OCI-LY7 (cell line): ENCODE measurements at regions not wholly inside any gene's neighbourhood (a gene's known extent, or its start where the extent isn't known, plus 50 kb on each side); places are given as distances from the start of the nearest gene placed in this dataset.

Experiments used
- BruUV-seq: library from RNA; stranded (reverse); fragments of 400-500 nt; replicated peaks from 2 replicates; lab custom pipeline; 2021; lab: Mats Ljungman, UMichigan
- CTCF ChIA-PET: fragments of 300-600 bp; sonication (Branson Sonifier 250); formaldehyde crosslinking; loops from one replicate; lab custom pipeline; 2022; ENCODE audit warnings: antibody characterized with exemption; ENCODE audit not compliant: unreplicated experiment; lab: Charles Lee
- POLR2A ChIA-PET: fragments of 300-600 bp; sonication (Branson Sonifier 250); formaldehyde crosslinking; loops from one replicate; lab custom pipeline; 2022; ENCODE audit warnings: antibody characterized with exemption; lab: Charles Lee
- DNase-seq: peaks from one replicate; pipeline ENCODE4 v3.0.0-alpha.2; 2015; ENCODE audit warnings: low spot score
- H2AFZ ChIP-seq: fragments of 200-600 bp; sonication (generic), shearing (Covaris generic); 2 replicates; pipeline ENCODE4 v1.6.1; 2014; ENCODE audit warnings: mild to moderate bottlenecking, antibody characterized with exemption, low read length, moderate library complexity
- H3K27ac ChIP-seq: fragments of 200-600 bp; sonication (generic); 2 replicates; pipeline ENCODE4 v1.5.1; 2014; ENCODE audit warnings: mixed run types, low read depth, mild to moderate bottlenecking, moderate library complexity, low read length, inconsistent platforms; ENCODE audit not compliant: poor library complexity, severe bottlenecking
- H3K36me3 ChIP-seq: fragments of 200-600 bp; sonication (generic); 2 replicates; pipeline ENCODE4 v1.6.1; 2014; ENCODE audit warnings: mild to moderate bottlenecking, antibody characterized with exemption, low read length, moderate library complexity, mixed read lengths; ENCODE audit not compliant: insufficient read depth
- H3K4me1 ChIP-seq: fragments of 200-600 bp; sonication (generic); 2 replicates; pipeline ENCODE4 v1.5.1; 2014; ENCODE audit warnings: mild to moderate bottlenecking, low read length; ENCODE audit not compliant: insufficient read depth, poor library complexity, severe bottlenecking
- H3K4me2 ChIP-seq: fragments of 200-600 bp; sonication (generic); 2 replicates; pipeline ENCODE4 v1.6.1; 2014; ENCODE audit warnings: mild to moderate bottlenecking, low read length
- H3K4me3 ChIP-seq: fragments of 200-600 bp; sonication (generic); 2 replicates; pipeline ENCODE4 v1.5.1; 2014; ENCODE audit warnings: mild to moderate bottlenecking, low read depth, low read length; ENCODE audit not compliant: poor library complexity, severe bottlenecking
- H3K79me2 ChIP-seq: fragments of 200-600 bp; sonication (generic); 2 replicates; pipeline ENCODE4 v1.6.1; 2016; ENCODE audit warnings: low read depth, mild to moderate bottlenecking, low read length, moderate library complexity, mixed read lengths; ENCODE audit not compliant: insufficient read depth
- H3K9me2 ChIP-seq: fragments of 200-600 bp; sonication (generic); 2 replicates; pipeline ENCODE4 v1.6.1; 2016; ENCODE audit warnings: mild to moderate bottlenecking, low read length, mixed read lengths; ENCODE audit not compliant: insufficient read depth
- H3K9me3 ChIP-seq: fragments of 200-600 bp; sonication (generic); 2 replicates; pipeline ENCODE4 v1.6.1; 2014; ENCODE audit warnings: mild to moderate bottlenecking, mixed run types, low read length, mixed read lengths
- H4K20me1 ChIP-seq: fragments of 200-600 bp; sonication (generic); 2 replicates; pipeline ENCODE4 v1.6.1; 2014; ENCODE audit warnings: mild to moderate bottlenecking, antibody characterized with exemption, low read length, moderate library complexity, mixed read lengths; ENCODE audit not compliant: insufficient read depth
- CTCF ChIP-seq: fragments of 200-600 bp; sonication (generic); conservative IDR thresholded peaks from 2 replicates; pipeline ENCODE4 v1.5.1; 2014; ENCODE audit warnings: mild to moderate bottlenecking, antibody characterized with exemption, low read length, moderate library complexity, mixed read lengths
- EZH2phosphoT487 ChIP-seq: fragments of 200-600 bp; sonication (generic); IDR thresholded peaks from 2 replicates; pipeline ENCODE4 v1.6.1; 2018; ENCODE audit warnings: low read depth, borderline replicate concordance, mild to moderate bottlenecking, mixed run types, antibody characterized with exemption, low read length, moderate library complexity, mixed read lengths
- intact Hi-C: fragments of 100-400 bp; cut with micrococcal nuclease; formaldehyde crosslinking; loops from one replicate; pipeline ENCODE4 v1.10.0; 2022; ENCODE audit not compliant: unreplicated experiment

DNA sequence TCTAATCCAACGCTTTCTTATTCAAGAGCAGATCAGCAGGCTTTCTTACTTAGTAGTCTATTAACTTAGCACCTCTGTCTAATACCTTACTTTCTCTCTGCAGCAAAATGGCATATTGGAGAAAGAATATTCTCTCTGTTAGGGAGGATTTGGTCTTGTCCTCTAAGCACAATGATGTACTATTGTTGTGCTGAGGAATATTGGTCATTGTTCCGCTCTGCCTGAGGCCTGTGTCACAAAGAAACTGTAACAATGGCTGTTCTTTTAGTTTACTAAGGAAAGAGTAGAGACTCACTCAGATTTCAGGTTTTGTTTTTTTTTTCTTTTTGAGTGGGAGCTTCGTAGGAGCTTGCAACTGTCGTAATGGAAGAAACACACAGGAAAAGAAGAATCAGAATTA is 1358.8 kb downstream of the LRFN5 start:
- Histone ChIP-seq H3K4me1 (no peaks in the 10 kb centered on the region), H3K4me2 (no peak overlapping the region), H4K20me1 (no peaks in the 10 kb centered on the region), H3K79me2 (no peaks in the 10 kb centered on the region), H3K4me3 (no peak overlapping the region), H2AFZ (no peak overlapping the region), H3K9me3 (no peaks in the 10 kb centered on the region), H3K36me3 (no peaks in the 10 kb centered on the region), H3K27ac (no peak overlapping the region), H3K9me2 (no peaks in the 10 kb centered on the region)
- BruUV-seq = no TSS peak
- ChIA-PET POLR2A (interaction anchor here (0.6 kb wide), 1 partner anchor 931 kb away, joined by 3 read pairs; no protein-coding TSS in a partner anchor), CTCF (no interaction called here)
- intact Hi-C loops = no loop called here
- TF ChIP-seq CTCF (no peak), EZH2phosphoT487 (no peak)
- DNase-seq = no peak

- no peak for DNase-seq
- no peak overlapping the region for H3K4me2 ChIP-seq
- no peaks in the 10 kb centered on the region for H3K4me1 ChIP-seq
- H3K79me2 ChIP-seq = no peaks in the 10 kb centered on the region
- H3K27ac ChIP-seq = no peak overlapping the region
- BruUV-seq = no TSS peak
- no peaks in the 10 kb centered on the region for H3K36me3 ChIP-seq
- ChIA-PET POLR2A (no interaction called here), CTCF (no interaction called here)
- no peaks in the 10 kb centered on the region for H3K9me2 ChIP-seq
- H3K9me3 ChIP-seq = no peaks in the 10 kb centered on the region
- no peak overlapping the region for H2AFZ ChIP-seq
- TF ChIP-seq CTCF (no peak), EZH2phosphoT487 (no peak)
- no peaks in the 10 kb centered on the region for H4K20me1 ChIP-seq
- H3K4me3 ChIP-seq = no peak overlapping the region
- intact Hi-C loops = no loop called here
Observed at GRCh38 chr14:42961509-42961908, 1354.8 kb downstream of the LRFN5 start.

DNA sequence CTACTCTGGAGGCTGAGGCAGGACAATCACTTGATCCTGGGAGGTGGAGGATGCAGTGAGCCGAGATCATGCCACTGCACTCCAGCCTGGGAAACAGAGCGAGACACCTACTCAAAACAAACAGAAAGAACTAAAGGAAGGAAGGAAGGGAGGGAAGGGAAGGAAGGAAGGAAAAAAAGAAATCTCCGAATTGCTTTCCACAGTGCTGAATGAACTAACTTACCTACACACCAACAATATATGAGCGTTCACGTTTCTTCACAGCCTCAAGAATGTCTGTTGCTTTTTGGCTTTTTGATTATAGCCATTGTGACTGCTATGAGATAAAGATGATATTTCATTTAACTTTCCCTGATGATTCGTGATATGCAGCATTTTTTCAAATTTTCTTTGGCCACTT is 1343.7 kb downstream of the LRFN5 start:
- BruUV-seq = no TSS peak
- intact Hi-C loops = no loop called here
- no peaks in the 10 kb centered on the region for H3K9me3 ChIP-seq
- POLR2A ChIA-PET = interaction anchor here (0.6 kb wide), 1 partner anchor 847 kb away, joined by 3 read pairs; no protein-coding TSS in a partner anchor
- no peaks in the 10 kb centered on the region for H3K9me2 ChIP-seq
- H4K20me1 ChIP-seq = no peaks in the 10 kb centered on the region
- no peaks in the 10 kb centered on the region for H3K79me2 ChIP-seq
- no peak overlapping the region for H3K27ac ChIP-seq
- no peak overlapping the region for H2AFZ ChIP-seq
- no peak overlapping the region for H3K4me3 ChIP-seq
- no peak overlapping the region for H3K4me2 ChIP-seq
- TF ChIP-seq CTCF = no peak
- no peak for TF ChIP-seq EZH2phosphoT487
- no peaks in the 10 kb centered on the region for H3K36me3 ChIP-seq
- CTCF ChIA-PET = no interaction called here
- DNase-seq = no peak
- no peaks in the 10 kb centered on the region for H3K4me1 ChIP-seq
